Upper lobe of right lung (tissue), 1 donor: ENCODE measurements at regions not wholly inside any gene's neighbourhood (a gene's known extent, or its start where the extent isn't known, plus 50 kb on each side); places are given as distances from the start of the nearest gene placed in this dataset.
A peak's percentile ranks its signal among the peaks of the same experiment; 100 is the strongest.
"Not testable (repeated sequence)": the region's sequence is repeated elsewhere in the genome, so short reads cannot be mapped to it uniquely, and the experiment has no call there.

Experiments
- ATAC-seq: fragments of 200-7000 bp; cut with Tn5 transposase; one replicate; pipeline ENCODE4 v1.9.1; 2020; ENCODE audit warnings: mild to moderate bottlenecking, moderate library complexity
- DNase-seq: peaks from one replicate; pipeline ENCODE4 v3.0.0-alpha.2; 2020
- H3K27ac ChIP-seq: fragments of 200-600 bp; one replicate; pipeline ENCODE4 v1.8.0; 2022
- H3K27me3 ChIP-seq: fragments of 200-600 bp; one replicate; pipeline ENCODE4 v1.8.0; 2022; ENCODE audit warnings: mild to moderate bottlenecking
- H3K36me3 ChIP-seq: fragments of 200-600 bp; one replicate; pipeline ENCODE4 v1.8.0; 2022
- H3K4me1 ChIP-seq: fragments of 200-600 bp; one replicate; pipeline ENCODE4 v1.8.0; 2022
- H3K4me3 ChIP-seq: fragments of 200-600 bp; one replicate; pipeline ENCODE4 v1.8.0; 2022; ENCODE audit warnings: mild to moderate bottlenecking
- H3K9me3 ChIP-seq: fragments of 200-600 bp; one replicate; pipeline ENCODE4 v1.8.0; 2022
- CTCF ChIP-seq: fragments of 200-600 bp; IDR thresholded peaks from one replicate; pipeline ENCODE4 v1.8.0; 2022; ENCODE audit warnings: antibody characterized with exemption
- intact Hi-C: fragments of 100-400 bp; cut with DNase I; formaldehyde crosslinking; loops from one replicate; pipeline ENCODE4 v1.11.0; 2022
- donor health status: DM: no; HTN: yes; CAD: no; lungs with severe emphysema.

GRCh38 chr12:31906557-31907301 lies 52.5 kb upstream of the RESF1 start:
- intact Hi-C loops = no loop called here
- TF ChIP-seq CTCF = no peak
- Histone ChIP-seq H3K4me1 (no peaks in the 10 kb centered on the region), H3K36me3 (no peaks in the 10 kb centered on the region), H3K4me3 (no peak overlapping the region), H3K9me3 (peaks cover 4% of the 10 kb centered on the region), H3K27me3 (no peaks in the 10 kb centered on the region), H3K27ac (no peak overlapping the region)
- ATAC-seq (peak; percentile 77), DNase-seq (no peak)

GRCh38 chr12:31903025-31903424 lies 56.2 kb upstream of the RESF1 start:
- Histone ChIP-seq H3K4me1 (peaks cover 15% of the 10 kb centered on the region), H3K9me3 (peaks cover 4% of the 10 kb centered on the region), H3K27me3 (no peaks in the 10 kb centered on the region), H3K27ac (no peak overlapping the region), H3K4me3 (no peak overlapping the region), H3K36me3 (no peaks in the 10 kb centered on the region)
- no peak for TF ChIP-seq CTCF
- ATAC-seq = no peak
- DNase-seq = no peak
- intact Hi-C loops = no loop called here

GRCh38 chr12:31900271-31900670 lies 58.9 kb upstream of the RESF1 start:
- H3K27ac ChIP-seq = no peak overlapping the region
- peak; percentile 26 for ATAC-seq
- TF ChIP-seq CTCF = no peak
- H3K9me3 ChIP-seq = no peaks in the 10 kb centered on the region
- DNase-seq = no peak
- H3K27me3 ChIP-seq = no peaks in the 10 kb centered on the region
- intact Hi-C loops = no loop called here
- H3K4me3 ChIP-seq = no peak overlapping the region
- no peaks in the 10 kb centered on the region for H3K36me3 ChIP-seq
- peaks cover 29% of the 10 kb centered on the region for H3K4me1 ChIP-seq

GRCh38 chr12:31899109-31899508 lies 60.1 kb upstream of the RESF1 start:
- Histone ChIP-seq H3K27ac (no peak overlapping the region), H3K27me3 (no peaks in the 10 kb centered on the region), H3K4me3 (no peak overlapping the region), H3K9me3 (no peaks in the 10 kb centered on the region), H3K36me3 (no peaks in the 10 kb centered on the region), H3K4me1 (peaks cover 29% of the 10 kb centered on the region)
- intact Hi-C loops = no loop called here
- DNase-seq (no peak), ATAC-seq (peak; percentile 29)
- no peak for TF ChIP-seq CTCF

GRCh38 chr12:31897781-31898503 lies 61.3 kb upstream of the RESF1 start:
- intact Hi-C loops = no loop called here
- no peak for TF ChIP-seq CTCF
- no peak overlapping the region for H3K4me3 ChIP-seq
- H3K4me1 ChIP-seq = peaks cover 29% of the 10 kb centered on the region
- ATAC-seq (peak; percentile 73), DNase-seq (peak; percentile 65)
- H3K27ac ChIP-seq = peak overlapping the region; percentile 70
- H3K9me3 ChIP-seq = no peaks in the 10 kb centered on the region
- H3K27me3 ChIP-seq = no peaks in the 10 kb centered on the region
- H3K36me3 ChIP-seq = no peaks in the 10 kb centered on the region

GRCh38 chr12:31897092-31897491 lies 62.1 kb upstream of the RESF1 start:
- DNase-seq, H3K27me3 ChIP-seq, ATAC-seq, H3K4me3 ChIP-seq, H3K9me3 ChIP-seq, H3K36me3 ChIP-seq, intact Hi-C loops: not testable (repeated sequence)
- peak overlapping the region; percentile 70 for H3K27ac ChIP-seq
- peaks cover 29% of the 10 kb centered on the region for H3K4me1 ChIP-seq
